ENCODE measurements at regions not wholly inside any gene's neighbourhood (a gene's known extent, or its start where the extent isn't known, plus 50 kb on each side); places are given as distances from the start of the nearest gene placed in this dataset.

GRCh38 chr18:24536834-24537233 lies 76.4 kb downstream of the HRH4 start:
- Mint-ChIP-seq H3K4me3 (no peak overlapping the region), H3K4me1 (no peaks in the 10 kb centered on the region), H3K36me3 (ENCODE audit: low read depth) (no peaks in the 10 kb centered on the region), H3K27me3 (peaks cover 14% of the 10 kb centered on the region), H3K9me3 (no peaks in the 10 kb centered on the region), H3K27ac (no peak overlapping the region)
- TF ChIP-seq CTCF (IDR thresholded peaks at IDR 0.05), result no peak
- CTCF ChIA-PET, result no interaction called here
- intact Hi-C loops (cut with micrococcal nuclease), result no loop called here
- POLR2A ChIA-PET, result no interaction called here
- no peak for ATAC-seq (ENCODE audit: low read depth)
- DNase-seq, result no peak

- DNase-seq, result no peak
- Mint-ChIP-seq H3K4me3 (no peak overlapping the region), H3K36me3 (ENCODE audit: low read depth) (no peaks in the 10 kb centered on the region), H3K27me3 (peaks cover 5% of the 10 kb centered on the region), H3K9me3 (no peaks in the 10 kb centered on the region), H3K4me1 (no peaks in the 10 kb centered on the region), H3K27ac (no peak overlapping the region)
- POLR2A ChIA-PET, result no interaction called here
- intact Hi-C loops (cut with micrococcal nuclease), result no loop called here
- TF ChIP-seq CTCF (IDR thresholded peaks at IDR 0.05), result no peak
- ATAC-seq (ENCODE audit: low read depth), result no peak
- CTCF ChIA-PET, result no interaction called here
Observed at GRCh38 chr18:24538414-24539264, 78.2 kb downstream of the HRH4 start.

DNA sequence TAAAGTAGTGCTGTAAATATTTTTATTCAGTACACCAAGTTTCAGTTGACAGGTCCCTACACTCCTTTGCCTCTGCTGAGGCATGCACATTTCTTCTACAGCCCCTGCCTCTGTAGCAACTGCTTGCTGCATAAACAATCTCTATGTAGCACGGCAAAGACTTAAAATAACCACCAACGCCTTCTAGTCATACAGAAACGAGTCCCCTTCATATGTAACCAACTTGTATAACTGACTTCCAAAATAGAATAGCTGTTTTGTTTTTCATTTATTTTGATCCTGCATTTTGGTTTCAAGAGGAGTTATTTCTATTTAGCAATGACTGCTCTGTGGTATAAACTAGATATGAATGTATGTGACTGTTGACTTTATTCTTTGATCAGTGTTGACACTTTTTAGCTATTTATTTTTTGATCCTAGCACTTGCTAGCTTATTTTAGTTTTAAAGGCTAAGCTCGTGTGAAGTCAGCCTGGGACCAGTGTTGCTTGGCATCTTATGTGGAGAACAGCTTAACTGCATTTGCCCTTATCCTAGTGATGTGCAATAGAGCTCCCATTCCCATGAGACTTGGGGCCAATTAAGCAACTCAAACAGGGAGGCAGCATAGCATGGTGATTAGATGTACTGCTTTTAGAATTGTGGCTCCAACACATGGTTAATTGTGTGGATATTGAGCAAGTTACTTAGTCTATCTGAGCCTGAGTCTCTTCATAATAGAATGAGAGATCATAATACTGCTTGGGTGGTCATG lies 79.6 kb downstream of the HRH4 start:
- TF ChIP-seq CTCF (IDR thresholded peaks at IDR 0.05), result no peak
- Mint-ChIP-seq H3K36me3 (ENCODE audit: low read depth) (no peaks in the 10 kb centered on the region), H3K4me1 (no peaks in the 10 kb centered on the region), H3K27me3 (peaks cover 7% of the 10 kb centered on the region), H3K4me3 (no peak overlapping the region), H3K9me3 (no peaks in the 10 kb centered on the region), H3K27ac (no peak overlapping the region)
- intact Hi-C loops (cut with micrococcal nuclease), result no loop called here
- ATAC-seq (ENCODE audit: low read depth), result no peak
- CTCF ChIA-PET, result no interaction called here
- DNase-seq, result no peak
- POLR2A ChIA-PET, result no interaction called here

GRCh38 chr18:24540896-24541295 lies 80.5 kb downstream of the HRH4 start:
- no peaks in the 10 kb centered on the region for H3K4me1 Mint-ChIP-seq
- no peak overlapping the region for H3K4me3 Mint-ChIP-seq
- intact Hi-C loops (cut with micrococcal nuclease), result no loop called here
- ATAC-seq (ENCODE audit: low read depth) (no peak), DNase-seq (no peak)
- no peak overlapping the region for H3K27ac Mint-ChIP-seq
- no peaks in the 10 kb centered on the region for H3K36me3 Mint-ChIP-seq (ENCODE audit: low read depth)
- POLR2A ChIA-PET, result no interaction called here
- no peak for TF ChIP-seq CTCF (IDR thresholded peaks at IDR 0.05)
- CTCF ChIA-PET, result no interaction called here
- no peaks in the 10 kb centered on the region for H3K9me3 Mint-ChIP-seq
- peaks cover 7% of the 10 kb centered on the region for H3K27me3 Mint-ChIP-seq

- Mint-ChIP-seq H3K4me1 (no peaks in the 10 kb centered on the region), H3K27ac (no peak overlapping the region), H3K36me3 (ENCODE audit: low read depth) (no peaks in the 10 kb centered on the region), H3K27me3 (peaks cover 7% of the 10 kb centered on the region), H3K9me3 (no peaks in the 10 kb centered on the region), H3K4me3 (no peak overlapping the region)
- TF ChIP-seq CTCF (IDR thresholded peaks at IDR 0.05), result no peak
- ATAC-seq (ENCODE audit: low read depth), result no peak
- intact Hi-C loops (cut with micrococcal nuclease), result no loop called here
- POLR2A ChIA-PET, result no interaction called here
- CTCF ChIA-PET, result no interaction called here
- DNase-seq, result no peak
Observed at GRCh38 chr18:24543086-24543794, 82.8 kb downstream of the HRH4 start.

Measured in activated B cell treated with CpG ODN at 0.5 μM for 24 hours (primary cell).